Esophagus squamous epithelium (tissue), 4 donors: ENCODE measurements at regions not wholly inside any gene's neighbourhood (a gene's known extent, or its start where the extent isn't known, plus 50 kb on each side); places are given as distances from the start of the nearest gene placed in this dataset.

Source experiments
- POLR2A ChIP-seq, 4 donors: fragments of 450-650 bp; IDR thresholded peaks; one replicate each; pipeline ENCODE4 v1.6.1; 2017; ENCODE audit warnings: antibody characterized with exemption in 4 of 4, mild to moderate bottlenecking in 4 of 4, moderate library complexity in 3 of 4
- TF ChIP-seq, protein P1 (sequence below), 6 experiments: fragments of 450-650 bp in 4 of 6; fragments of 200-600 bp in 2 of 6; sonication (generic) in 2 of 6; IDR thresholded peaks; one replicate each; pipeline ENCODE4 v1.5.1; 2016 to 2019; ENCODE audit warnings: antibody characterized with exemption in 6 of 6, mild to moderate bottlenecking in 4 of 6, moderate library complexity in 4 of 6

DNA sequence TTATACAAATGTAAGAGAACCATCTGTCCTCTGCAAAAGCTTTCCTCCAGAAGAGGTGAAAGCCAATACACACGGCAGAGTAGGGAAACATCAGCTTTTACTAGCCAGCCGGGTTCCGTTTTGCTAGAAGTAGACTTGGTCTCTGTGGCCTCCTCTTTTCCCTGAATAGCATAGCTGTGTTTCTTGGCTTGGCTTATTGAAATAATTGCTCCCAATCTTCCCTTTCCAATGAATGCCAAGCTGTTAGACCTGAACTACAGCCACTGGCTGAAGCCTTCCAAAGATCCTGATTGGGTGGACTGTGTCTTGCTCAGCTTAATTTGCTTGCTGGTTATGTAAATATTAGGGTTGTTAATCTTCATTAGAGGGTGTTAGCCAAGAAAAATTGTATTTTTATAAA, 157.8 kb upstream of the ROPN1 start:
- TF ChIP-seq, protein P1, sequence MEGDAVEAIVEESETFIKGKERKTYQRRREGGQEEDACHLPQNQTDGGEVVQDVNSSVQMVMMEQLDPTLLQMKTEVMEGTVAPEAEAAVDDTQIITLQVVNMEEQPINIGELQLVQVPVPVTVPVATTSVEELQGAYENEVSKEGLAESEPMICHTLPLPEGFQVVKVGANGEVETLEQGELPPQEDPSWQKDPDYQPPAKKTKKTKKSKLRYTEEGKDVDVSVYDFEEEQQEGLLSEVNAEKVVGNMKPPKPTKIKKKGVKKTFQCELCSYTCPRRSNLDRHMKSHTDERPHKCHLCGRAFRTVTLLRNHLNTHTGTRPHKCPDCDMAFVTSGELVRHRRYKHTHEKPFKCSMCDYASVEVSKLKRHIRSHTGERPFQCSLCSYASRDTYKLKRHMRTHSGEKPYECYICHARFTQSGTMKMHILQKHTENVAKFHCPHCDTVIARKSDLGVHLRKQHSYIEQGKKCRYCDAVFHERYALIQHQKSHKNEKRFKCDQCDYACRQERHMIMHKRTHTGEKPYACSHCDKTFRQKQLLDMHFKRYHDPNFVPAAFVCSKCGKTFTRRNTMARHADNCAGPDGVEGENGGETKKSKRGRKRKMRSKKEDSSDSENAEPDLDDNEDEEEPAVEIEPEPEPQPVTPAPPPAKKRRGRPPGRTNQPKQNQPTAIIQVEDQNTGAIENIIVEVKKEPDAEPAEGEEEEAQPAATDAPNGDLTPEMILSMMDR (IDR thresholded peaks at IDR 0.05), result no peak
- TF ChIP-seq POLR2A (IDR thresholded peaks at IDR 0.05), result no peak
